ENCODE measurements at regions not wholly inside any gene's neighbourhood (a gene's known extent, or its start where the extent isn't known, plus 50 kb on each side); places are given as distances from the start of the nearest gene placed in this dataset.

DNA sequence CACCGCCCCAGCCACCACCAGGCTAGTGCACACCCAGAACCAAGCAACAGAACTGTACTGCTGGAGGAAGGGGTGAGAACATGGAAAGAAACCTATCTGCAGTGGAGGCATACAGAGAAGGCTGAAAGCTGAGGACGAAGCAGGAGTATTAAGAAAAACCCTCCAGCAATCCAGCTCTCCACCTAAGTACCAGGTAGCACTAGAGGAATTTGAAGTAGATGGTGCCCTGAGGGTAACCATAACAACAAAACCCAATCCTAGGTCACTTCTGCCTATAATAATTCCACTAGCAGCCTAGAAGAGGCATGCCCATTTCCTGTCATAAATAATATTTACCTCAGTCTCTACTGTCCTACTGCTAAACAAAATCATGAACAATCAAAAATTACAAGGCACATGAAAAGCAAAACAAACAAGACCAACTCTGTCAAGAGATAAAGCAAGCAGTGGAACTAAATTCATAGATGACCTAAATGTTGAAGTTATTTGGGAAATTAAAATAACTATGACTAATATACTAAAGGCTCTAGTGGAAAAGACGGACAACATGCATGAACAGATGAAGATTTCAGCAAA lies 51.1 kb downstream of the HYCC1 start:
- ChIA-PET POLR2A (no interaction called here), CTCF (no interaction called here)

DNA sequence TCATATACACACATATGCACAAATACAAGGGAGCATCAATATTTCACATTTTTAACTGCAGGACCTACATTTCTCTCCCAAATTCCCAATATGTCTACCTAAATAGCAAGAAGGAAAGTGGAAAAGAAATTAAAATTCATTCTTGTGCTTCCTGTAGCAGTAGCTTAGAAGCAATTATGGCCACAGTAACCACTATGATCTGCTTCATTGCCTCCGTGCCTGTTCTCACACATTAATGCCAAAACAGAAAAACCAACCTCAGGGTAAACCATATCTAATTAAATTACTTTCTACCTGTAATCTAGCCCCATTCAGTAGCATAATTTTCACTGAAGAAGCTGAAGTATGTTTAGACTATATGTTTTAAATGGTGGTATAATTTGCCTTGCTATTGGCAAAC lies 55.2 kb downstream of the HYCC1 start:
- H3K27me3 ChIP-seq (replicated peaks in 1 of 2; ENCODE audit: control insufficient read depth in 2 of 2, extremely low read depth in 1 of 2, insufficient read depth in 2 of 2, low read length in 1 of 2), result no peaks in the 10 kb centered on the region

More for the DNA sequence above, 51.1 kb downstream of the HYCC1 start:
- H3K4me1 Mint-ChIP-seq, result no peaks in the 10 kb centered on the region
- H3K9me3 ChIP-seq, result no peaks in the 10 kb centered on the region
- H3K36me3 Mint-ChIP-seq, result peaks cover 37% of the 10 kb centered on the region
- H3K36me3 ChIP-seq (ENCODE audit: control insufficient read depth in 2 of 2, extremely low read depth in 1 of 2, insufficient read depth in 1 of 2, low read length in 1 of 2), result peaks cover 0 to 4% of the 10 kb centered on the region in 2 donors
- no CpG with 5 or more reads among the region's 3 CpGs for WGBS (ENCODE audit: insufficient coverage)
- no peak overlapping the region for H3K27ac Mint-ChIP-seq
- no peak overlapping the region for H3K4me3 ChIP-seq (ENCODE audit: control insufficient read depth in 1 of 2, extremely low read depth in 1 of 2, low read length in 1 of 2)
- H3K27me3 Mint-ChIP-seq, result no peaks in the 10 kb centered on the region
- H3K4me1 ChIP-seq (ENCODE audit: control insufficient read depth in 1 of 2, extremely low read depth in 1 of 2, insufficient read depth in 2 of 2, low read length in 2 of 2), result no peaks in the 10 kb centered on the region
- H3K4me3 Mint-ChIP-seq, result no peak overlapping the region
- H3K27ac ChIP-seq (ENCODE audit: low read length), result no peak overlapping the region
- H3K9me3 Mint-ChIP-seq, result no peaks in the 10 kb centered on the region
- no peaks in the 10 kb centered on the region for H3K27me3 ChIP-seq (replicated peaks in 1 of 2; ENCODE audit: control insufficient read depth in 2 of 2, extremely low read depth in 1 of 2, insufficient read depth in 2 of 2, low read length in 1 of 2)
- ATAC-seq (replicated peaks in 1 of 4), result no peak
- DNase-seq, result no peak

DNA sequence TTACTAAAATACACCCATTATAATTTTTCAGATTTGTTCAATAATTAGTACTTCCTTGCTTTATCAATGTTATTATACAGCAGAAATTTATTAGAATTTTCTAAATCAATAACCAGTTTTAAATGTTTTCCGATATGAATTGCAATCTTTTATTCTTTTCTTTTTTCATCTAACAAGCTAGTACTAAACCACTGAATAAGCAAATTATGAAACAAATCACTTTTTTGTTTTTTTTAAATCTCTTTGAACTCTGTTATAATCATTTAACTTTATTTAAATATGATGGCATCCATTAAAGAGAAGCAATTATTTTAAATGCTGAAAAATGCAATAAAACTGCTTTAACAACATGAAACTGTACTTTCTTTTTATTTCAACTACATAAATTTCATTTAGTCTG lies 59.7 kb downstream of the HYCC1 start:
- Mint-ChIP-seq H3K27ac (no peak overlapping the region), H3K4me1 (no peaks in the 10 kb centered on the region), H3K27me3 (no peaks in the 10 kb centered on the region), H3K9me3 (no peaks in the 10 kb centered on the region), H3K4me3 (no peak overlapping the region), H3K36me3 (peaks cover 24% of the 10 kb centered on the region)
- H3K27me3 ChIP-seq (replicated peaks in 1 of 2; ENCODE audit: control insufficient read depth in 2 of 2, extremely low read depth in 1 of 2, insufficient read depth in 2 of 2, low read length in 1 of 2), result no peaks in the 10 kb centered on the region
- no peaks in the 10 kb centered on the region for H3K4me1 ChIP-seq (ENCODE audit: control insufficient read depth in 1 of 2, extremely low read depth in 1 of 2, insufficient read depth in 2 of 2, low read length in 2 of 2)
- no peak for DNase-seq
- H3K36me3 ChIP-seq (ENCODE audit: control insufficient read depth in 2 of 2, extremely low read depth in 1 of 2, insufficient read depth in 1 of 2, low read length in 1 of 2), result no peaks in the 10 kb centered on the region
- no peaks in the 10 kb centered on the region for H3K9me3 ChIP-seq
- H3K27ac ChIP-seq (ENCODE audit: low read length), result no peak overlapping the region
- POLR2A ChIA-PET, result no interaction called here
- no CpG with 5 or more reads among the region's 1 CpG for WGBS (ENCODE audit: insufficient coverage)
- no peak overlapping the region for H3K4me3 ChIP-seq (ENCODE audit: control insufficient read depth in 1 of 2, extremely low read depth in 1 of 2, low read length in 1 of 2)
- CTCF ChIA-PET, result no interaction called here
- no peak for ATAC-seq (replicated peaks in 1 of 4)

More for the DNA sequence above, 55.2 kb downstream of the HYCC1 start:
- Histone ChIP-seq H3K36me3 (ENCODE audit: control insufficient read depth in 2 of 2, extremely low read depth in 1 of 2, insufficient read depth in 1 of 2, low read length in 1 of 2) (peaks cover 0 to 4% of the 10 kb centered on the region in 2 donors), H3K4me3 (ENCODE audit: control insufficient read depth in 1 of 2, extremely low read depth in 1 of 2, low read length in 1 of 2) (no peak overlapping the region), H3K9me3 (no peaks in the 10 kb centered on the region), H3K27ac (ENCODE audit: low read length) (no peak overlapping the region), H3K4me1 (ENCODE audit: control insufficient read depth in 1 of 2, extremely low read depth in 1 of 2, insufficient read depth in 2 of 2, low read length in 2 of 2) (no peaks in the 10 kb centered on the region)
- H3K27ac Mint-ChIP-seq, result no peak overlapping the region
- POLR2A ChIA-PET, result no interaction called here
- CTCF ChIA-PET, result interaction anchor here in 1 of 2 donors (1.0 kb wide), 1 partner anchor 10 kb away, joined by 3 read pairs; no protein-coding TSS in a partner anchor
- no peaks in the 10 kb centered on the region for H3K27me3 Mint-ChIP-seq
- peaks cover 40% of the 10 kb centered on the region for H3K36me3 Mint-ChIP-seq
- 100% methylated on average over 1 of the region's 1 CpG for WGBS (ENCODE audit: insufficient coverage)
- H3K4me1 Mint-ChIP-seq, result no peaks in the 10 kb centered on the region
- H3K9me3 Mint-ChIP-seq, result no peaks in the 10 kb centered on the region
- H3K4me3 Mint-ChIP-seq, result no peak overlapping the region
- ATAC-seq (replicated peaks in 1 of 4) (no peak), DNase-seq (no peak)

DNA sequence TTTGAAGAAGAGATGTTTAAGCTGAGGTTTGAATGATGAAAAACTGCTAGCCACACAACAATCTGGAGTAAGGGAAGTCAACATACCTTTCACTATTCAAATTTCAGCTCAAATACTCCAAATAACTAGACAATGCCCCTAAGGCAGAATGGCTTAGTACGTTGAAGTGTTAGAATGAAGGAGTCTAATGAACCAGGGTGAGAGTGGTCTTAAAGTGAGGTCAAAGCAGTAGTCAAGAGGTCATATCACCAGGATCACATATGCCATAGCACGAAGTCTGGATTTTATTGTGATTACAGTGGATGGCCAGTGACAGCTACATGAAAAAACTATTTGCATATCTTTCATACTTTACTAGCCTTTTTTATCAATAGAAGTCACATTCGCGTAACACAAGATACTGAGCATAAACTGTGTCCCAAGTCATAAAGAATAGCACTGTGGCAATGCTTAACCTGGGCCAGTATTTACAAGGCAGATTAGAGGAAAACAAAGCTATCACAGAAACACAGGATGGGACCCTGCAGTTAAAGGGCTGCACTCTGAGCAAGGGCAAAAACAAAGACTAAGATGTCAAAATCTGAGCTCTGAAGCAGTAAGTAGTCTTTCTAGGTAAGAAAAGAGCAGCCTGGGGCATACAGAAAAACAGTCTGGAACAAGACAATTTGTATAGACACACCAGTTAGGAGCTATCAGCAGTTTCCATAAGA lies 61.5 kb downstream of the HYCC1 start:
- H3K27ac Mint-ChIP-seq, result no peak overlapping the region
- Histone ChIP-seq H3K4me3 (ENCODE audit: control insufficient read depth in 1 of 2, extremely low read depth in 1 of 2, low read length in 1 of 2) (no peak overlapping the region), H3K27me3 (replicated peaks in 1 of 2; ENCODE audit: control insufficient read depth in 2 of 2, extremely low read depth in 1 of 2, insufficient read depth in 2 of 2, low read length in 1 of 2) (no peaks in the 10 kb centered on the region), H3K9me3 (no peaks in the 10 kb centered on the region), H3K27ac (ENCODE audit: low read length) (no peak overlapping the region), H3K4me1 (ENCODE audit: control insufficient read depth in 1 of 2, extremely low read depth in 1 of 2, insufficient read depth in 2 of 2, low read length in 2 of 2) (no peaks in the 10 kb centered on the region), H3K36me3 (ENCODE audit: control insufficient read depth in 2 of 2, extremely low read depth in 1 of 2, insufficient read depth in 1 of 2, low read length in 1 of 2) (no peaks in the 10 kb centered on the region)
- CTCF ChIA-PET, result interaction anchor here (0.6 kb wide), 3 partner anchors 70 to 223 kb away, joined by 3 read pairs; no protein-coding TSS in a partner anchor
- no peak for DNase-seq
- H3K4me3 Mint-ChIP-seq, result no peak overlapping the region
- H3K4me1 Mint-ChIP-seq, result no peaks in the 10 kb centered on the region
- no peaks in the 10 kb centered on the region for H3K9me3 Mint-ChIP-seq
- WGBS (ENCODE audit: insufficient coverage), result 100% methylated on average over 2 of the region's 4 CpGs
- H3K27me3 Mint-ChIP-seq, result no peaks in the 10 kb centered on the region
- no peak for ATAC-seq (replicated peaks in 1 of 4)
- peaks cover 15% of the 10 kb centered on the region for H3K36me3 Mint-ChIP-seq
- POLR2A ChIA-PET, result no interaction called here

DNA sequence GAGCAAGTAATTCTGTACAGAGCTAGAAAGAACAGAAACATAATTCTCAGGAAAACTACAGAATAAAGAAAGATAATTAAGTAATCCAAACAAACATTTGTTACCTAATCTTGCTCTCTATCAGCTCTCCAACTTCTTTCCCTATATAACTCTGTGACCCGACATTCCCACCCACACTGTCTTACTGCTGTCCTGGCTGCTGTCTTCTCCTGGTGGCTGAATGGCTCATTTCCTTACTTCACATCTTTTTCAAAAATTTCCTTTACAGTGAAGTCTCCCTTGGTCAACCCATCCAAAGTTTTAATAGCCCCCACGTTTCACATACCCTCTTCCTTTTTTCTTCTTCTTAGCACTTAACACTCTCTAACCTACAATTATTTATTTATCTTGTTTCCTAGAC lies 64.0 kb downstream of the HYCC1 start:
- POLR2A ChIA-PET, result interaction anchor here in 1 of 2 donors (0.6 kb wide), 1 partner anchor 586 kb away, joined by 3 read pairs; no protein-coding TSS in a partner anchor
- WGBS (ENCODE audit: insufficient coverage), result 92% methylated on average over 1 of the region's 2 CpGs
- H3K4me1 Mint-ChIP-seq, result no peaks in the 10 kb centered on the region

DNA sequence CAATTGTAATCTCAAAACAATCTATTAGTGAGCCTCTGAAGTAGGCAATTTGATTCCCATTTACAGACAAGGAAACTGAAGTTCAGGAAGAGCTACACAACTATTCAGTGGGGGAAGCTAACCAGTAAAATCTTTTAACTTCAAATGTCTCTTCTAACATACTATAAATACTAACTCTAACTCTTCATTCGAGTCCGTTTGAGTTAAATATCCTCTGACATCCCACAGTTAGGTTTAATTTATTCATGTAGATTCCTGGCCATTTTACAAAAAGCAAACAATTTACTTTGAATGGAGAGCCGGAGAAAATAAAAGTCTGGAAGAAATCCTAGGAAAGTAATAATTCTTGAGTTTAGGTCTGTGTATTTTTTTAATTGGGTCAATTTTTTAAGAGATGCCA lies 64.7 kb downstream of the HYCC1 start:
- ATAC-seq (replicated peaks in 1 of 4) (no peak), DNase-seq (no peak)
- WGBS (ENCODE audit: insufficient coverage), result no CpG with 5 or more reads among the region's 3 CpGs
- no peaks in the 10 kb centered on the region for H3K27me3 ChIP-seq (replicated peaks in 1 of 2; ENCODE audit: control insufficient read depth in 2 of 2, extremely low read depth in 1 of 2, insufficient read depth in 2 of 2, low read length in 1 of 2)
- Mint-ChIP-seq H3K27me3 (no peaks in the 10 kb centered on the region), H3K4me1 (no peaks in the 10 kb centered on the region), H3K36me3 (peaks cover 19% of the 10 kb centered on the region), H3K9me3 (no peaks in the 10 kb centered on the region), H3K4me3 (no peak overlapping the region), H3K27ac (no peak overlapping the region)
- H3K4me1 ChIP-seq (ENCODE audit: control insufficient read depth in 1 of 2, extremely low read depth in 1 of 2, insufficient read depth in 2 of 2, low read length in 2 of 2), result no peaks in the 10 kb centered on the region
- ChIA-PET CTCF (no interaction called here), POLR2A (interaction anchor here in 1 of 2 donors (0.6 kb wide), 1 partner anchor 585 kb away, joined by 3 read pairs; no protein-coding TSS in a partner anchor)
- no peak overlapping the region for H3K4me3 ChIP-seq (ENCODE audit: control insufficient read depth in 1 of 2, extremely low read depth in 1 of 2, low read length in 1 of 2)
- no peaks in the 10 kb centered on the region for H3K9me3 ChIP-seq
- H3K27ac ChIP-seq (ENCODE audit: low read length), result no peak overlapping the region
- peaks cover 0 to 2% of the 10 kb centered on the region in 2 donors for H3K36me3 ChIP-seq (ENCODE audit: control insufficient read depth in 2 of 2, extremely low read depth in 1 of 2, insufficient read depth in 1 of 2, low read length in 1 of 2)

More for the DNA sequence above, 64.0 kb downstream of the HYCC1 start:
- H3K36me3 Mint-ChIP-seq, result peaks cover 17% of the 10 kb centered on the region
- H3K4me3 Mint-ChIP-seq, result no peak overlapping the region
- H3K27ac ChIP-seq (ENCODE audit: low read length), result no peak overlapping the region
- H3K4me1 ChIP-seq (ENCODE audit: control insufficient read depth in 1 of 2, extremely low read depth in 1 of 2, insufficient read depth in 2 of 2, low read length in 2 of 2), result no peaks in the 10 kb centered on the region
- no peak overlapping the region for H3K4me3 ChIP-seq (ENCODE audit: control insufficient read depth in 1 of 2, extremely low read depth in 1 of 2, low read length in 1 of 2)
- no peak for ATAC-seq (replicated peaks in 1 of 4)
- H3K27me3 Mint-ChIP-seq, result no peaks in the 10 kb centered on the region
- no peaks in the 10 kb centered on the region for H3K9me3 ChIP-seq
- no peaks in the 10 kb centered on the region for H3K27me3 ChIP-seq (replicated peaks in 1 of 2; ENCODE audit: control insufficient read depth in 2 of 2, extremely low read depth in 1 of 2, insufficient read depth in 2 of 2, low read length in 1 of 2)
- H3K36me3 ChIP-seq (ENCODE audit: control insufficient read depth in 2 of 2, extremely low read depth in 1 of 2, insufficient read depth in 1 of 2, low read length in 1 of 2), result peaks cover 0 to 2% of the 10 kb centered on the region in 2 donors
- CTCF ChIA-PET, result no interaction called here
- no peak for DNase-seq
- H3K27ac Mint-ChIP-seq, result no peak overlapping the region
- no peaks in the 10 kb centered on the region for H3K9me3 Mint-ChIP-seq

Data from T-cell (primary cell).